Omental fat pad (tissue), 3 donors: ENCODE measurements at regions not wholly inside any gene's neighbourhood (a gene's known extent, or its start where the extent isn't known, plus 50 kb on each side); places are given as distances from the start of the nearest gene placed in this dataset.
A peak's percentile ranks its signal among the peaks of the same experiment; 100 is the strongest.

ENCODE experiments used
- ATAC-seq: fragments of 150-250 bp; one replicate; pipeline ENCODE4 v1.9.1; 2016; ENCODE audit warnings: mild to moderate bottlenecking, moderate library complexity; ENCODE audit not compliant: low FRiP score
- DNase-seq: peaks from one replicate; pipeline ENCODE4 v3.0.0-alpha.2; 2019; ENCODE audit warnings: low spot score
- TF ChIP-seq, protein P1 (sequence below), 3 donors: fragments of 450-650 bp; IDR thresholded peaks; one replicate each; pipeline ENCODE4 v1.5.1; 2016 to 2017; ENCODE audit warnings: antibody characterized with exemption in 3 of 3, mild to moderate bottlenecking in 3 of 3, moderate library complexity in 2 of 3

- TF ChIP-seq, protein P1, sequence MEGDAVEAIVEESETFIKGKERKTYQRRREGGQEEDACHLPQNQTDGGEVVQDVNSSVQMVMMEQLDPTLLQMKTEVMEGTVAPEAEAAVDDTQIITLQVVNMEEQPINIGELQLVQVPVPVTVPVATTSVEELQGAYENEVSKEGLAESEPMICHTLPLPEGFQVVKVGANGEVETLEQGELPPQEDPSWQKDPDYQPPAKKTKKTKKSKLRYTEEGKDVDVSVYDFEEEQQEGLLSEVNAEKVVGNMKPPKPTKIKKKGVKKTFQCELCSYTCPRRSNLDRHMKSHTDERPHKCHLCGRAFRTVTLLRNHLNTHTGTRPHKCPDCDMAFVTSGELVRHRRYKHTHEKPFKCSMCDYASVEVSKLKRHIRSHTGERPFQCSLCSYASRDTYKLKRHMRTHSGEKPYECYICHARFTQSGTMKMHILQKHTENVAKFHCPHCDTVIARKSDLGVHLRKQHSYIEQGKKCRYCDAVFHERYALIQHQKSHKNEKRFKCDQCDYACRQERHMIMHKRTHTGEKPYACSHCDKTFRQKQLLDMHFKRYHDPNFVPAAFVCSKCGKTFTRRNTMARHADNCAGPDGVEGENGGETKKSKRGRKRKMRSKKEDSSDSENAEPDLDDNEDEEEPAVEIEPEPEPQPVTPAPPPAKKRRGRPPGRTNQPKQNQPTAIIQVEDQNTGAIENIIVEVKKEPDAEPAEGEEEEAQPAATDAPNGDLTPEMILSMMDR (IDR thresholded peaks at IDR 0.05): no peak
- no peak for DNase-seq
- ATAC-seq: no peak
These were observed 74.9 kb upstream of the SHH start for GRCh38 chr7:155887174-155887525.

DNA sequence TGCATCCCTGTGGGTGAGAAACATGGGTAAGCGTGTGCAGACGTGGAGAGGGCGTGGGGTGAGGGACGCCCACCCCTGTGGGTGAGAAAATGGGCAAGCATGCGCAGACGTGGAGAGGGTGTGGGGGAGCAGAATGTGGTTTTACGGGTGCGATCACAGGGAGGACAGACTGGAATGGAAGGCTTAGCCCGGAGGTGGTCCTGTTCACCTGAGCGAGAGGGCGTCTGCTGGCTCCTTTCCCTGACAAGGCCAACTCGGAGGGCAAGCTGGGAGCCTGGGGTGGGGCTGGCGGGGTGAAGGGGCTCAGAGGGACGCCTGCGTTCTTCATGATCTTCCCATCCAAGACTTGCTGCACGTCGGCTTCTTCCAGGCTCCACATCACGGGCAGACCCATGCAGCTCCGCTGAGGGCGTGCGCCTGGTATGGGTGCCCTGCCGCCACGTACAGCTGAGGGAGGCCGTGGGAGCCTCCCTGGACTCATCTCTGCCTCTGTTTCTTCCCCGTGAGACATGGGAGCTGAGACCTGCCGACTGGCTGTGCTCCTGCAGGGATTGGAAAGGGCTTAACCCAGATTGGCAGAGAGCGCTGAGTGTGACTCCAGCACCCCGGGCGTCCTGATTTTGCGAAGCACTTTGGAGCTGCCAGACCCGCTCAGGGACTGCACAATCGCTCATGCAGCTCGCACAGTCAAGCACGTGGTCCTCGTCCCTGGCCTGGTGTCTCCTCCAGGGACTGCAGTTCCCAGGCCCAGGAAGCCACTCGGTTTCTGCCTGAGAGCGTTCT lies 74.3 kb upstream of the SHH start:
- TF ChIP-seq, protein P1 (IDR thresholded peaks at IDR 0.05): no peak
- DNase-seq: no peak

DNA sequence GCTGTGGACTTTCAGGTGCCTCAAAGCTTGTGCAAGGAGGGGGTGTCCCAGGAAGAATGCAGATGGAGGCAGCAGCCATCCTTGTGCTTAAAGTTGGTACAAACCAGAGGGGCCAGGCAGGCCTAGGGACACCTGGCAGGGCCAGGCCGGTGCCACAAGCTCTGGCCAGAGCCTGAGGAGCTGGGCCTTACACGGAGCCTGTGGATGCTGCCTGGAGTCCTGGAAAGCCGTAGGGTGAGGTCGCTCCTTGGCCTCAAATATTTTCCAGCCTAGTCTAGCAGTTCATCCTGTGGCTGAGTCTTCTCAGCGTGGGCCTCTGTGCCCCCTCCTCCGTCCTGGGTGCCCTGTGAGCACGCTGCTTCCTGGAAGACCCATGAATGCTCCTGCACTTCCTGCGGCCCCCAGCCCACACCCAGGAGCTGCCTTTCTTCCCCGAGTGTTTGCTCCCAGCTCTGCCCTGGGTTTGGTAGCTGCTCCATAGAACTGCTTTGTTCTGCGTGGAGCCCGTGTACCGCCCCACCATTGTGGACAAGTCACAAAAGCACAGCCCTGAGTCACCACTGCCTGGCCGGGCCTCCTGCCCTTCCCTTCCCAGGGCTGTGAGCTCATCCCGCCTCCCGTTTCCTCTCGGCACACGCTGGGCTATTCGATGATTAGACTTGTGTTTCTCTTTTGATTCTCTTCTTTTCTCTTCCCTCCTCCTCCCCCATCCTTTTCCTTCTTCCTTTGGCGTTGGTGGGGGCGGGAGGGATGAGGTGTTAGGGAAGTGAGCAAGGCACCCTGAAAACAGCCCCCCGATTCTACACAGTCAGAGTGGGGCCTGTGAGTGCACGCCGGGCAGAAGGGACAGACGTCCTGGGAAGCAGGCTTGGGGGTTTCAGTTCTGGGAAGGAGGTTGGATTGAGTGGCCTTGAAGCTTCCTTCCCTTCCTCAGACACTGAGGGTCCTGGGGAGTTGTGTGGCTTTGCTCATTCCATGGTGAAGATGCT lies 73.2 kb upstream of the SHH start:
- TF ChIP-seq, protein P1 (IDR thresholded peaks at IDR 0.05): no peak
- DNase-seq (no peak), ATAC-seq (peak; percentile 11)

More for the DNA sequence above, 74.3 kb upstream of the SHH start:
- no peak for ATAC-seq

DNA sequence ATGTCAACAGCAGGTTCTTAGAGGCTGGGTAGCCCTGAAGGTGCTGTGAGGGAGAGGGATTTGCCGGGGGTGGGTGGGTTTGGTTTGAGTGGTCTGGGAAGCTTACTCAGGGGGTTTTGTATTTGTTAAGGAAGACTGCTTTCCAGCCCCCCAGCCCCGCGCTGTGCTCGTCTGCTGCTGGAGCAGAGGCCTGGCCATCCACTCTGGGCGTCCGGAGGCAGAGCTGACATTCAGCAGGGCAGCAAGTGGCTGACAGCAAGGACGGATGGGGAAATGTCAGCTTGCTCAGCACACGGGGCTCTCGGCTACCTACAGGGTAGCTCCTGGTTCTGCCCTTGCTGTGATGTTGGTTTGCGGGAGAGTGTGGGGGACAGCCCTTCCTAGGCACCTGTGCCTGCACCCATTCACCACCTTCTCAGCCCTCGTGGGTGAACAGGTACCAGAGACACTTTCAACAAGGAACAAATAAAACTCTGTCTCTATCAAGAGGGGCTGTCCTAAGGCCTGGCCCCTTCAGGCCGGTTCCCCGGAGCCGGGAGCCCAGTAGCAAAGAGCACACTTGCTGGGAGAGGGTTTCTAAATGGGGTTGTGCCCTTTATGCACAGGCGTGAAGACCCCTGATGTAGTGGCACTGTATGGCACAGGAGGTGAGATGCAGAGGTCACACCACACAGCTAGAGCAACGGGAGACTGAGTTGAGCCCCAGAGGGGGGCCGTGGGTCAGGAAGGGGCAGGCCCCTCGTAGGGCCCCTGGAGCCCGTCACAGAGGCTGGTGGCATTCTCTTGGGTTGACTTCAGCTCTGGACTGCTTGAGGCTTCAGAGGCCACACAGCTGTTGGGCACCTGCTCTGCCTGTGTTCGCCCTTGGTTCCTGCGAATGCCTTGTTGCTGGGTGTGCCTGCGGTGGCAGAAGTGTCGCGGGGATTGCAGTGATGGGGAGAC lies 72.2 kb upstream of the SHH start:
- DNase-seq (no peak), ATAC-seq (no peak)
- TF ChIP-seq, protein P1 (IDR thresholded peaks at IDR 0.05): no peak

- ATAC-seq (no peak), DNase-seq (no peak)
- TF ChIP-seq, protein P1 (IDR thresholded peaks at IDR 0.05): no peak
These were observed 71.4 kb upstream of the SHH start for GRCh38 chr7:155883491-155884224.

DNA sequence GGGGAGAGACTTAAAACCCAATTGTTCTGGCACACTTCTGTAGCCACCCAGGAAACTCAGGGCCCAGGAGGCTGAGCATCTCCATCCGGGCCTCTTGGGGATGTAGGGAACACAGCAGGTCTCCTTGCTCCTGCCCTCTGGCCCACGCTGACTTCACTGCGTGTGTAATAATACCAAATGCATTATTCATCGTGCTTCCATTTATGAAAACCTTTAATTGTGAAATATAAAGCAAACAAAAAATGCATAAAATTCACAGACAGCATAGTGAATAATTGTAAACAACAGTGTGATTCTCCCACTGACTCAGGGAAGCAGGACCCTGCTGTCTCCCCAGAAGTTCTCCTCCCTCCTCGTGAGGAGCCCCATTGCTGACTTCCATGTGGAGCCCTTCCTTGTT lies 70.3 kb upstream of the SHH start:
- ATAC-seq (no peak), DNase-seq (no peak)
- TF ChIP-seq, protein P1 (IDR thresholded peaks at IDR 0.05): no peak
